ENCODE measurements at regions not wholly inside any gene's neighbourhood (a gene's known extent, or its start where the extent isn't known, plus 50 kb on each side); places are given as distances from the start of the nearest gene placed in this dataset.
"Not testable (repeated sequence)": the region's sequence is repeated elsewhere in the genome, so short reads cannot be mapped to it uniquely, and the experiment has no call there.

- Histone ChIP-seq H3K4me1 (ENCODE audit: insufficient read depth, low read length) (peaks cover 11% of the 10 kb centered on the region), H3K9ac (ENCODE audit: low read depth, low read length) (no peak overlapping the region; the same call in 1 of the 2 replicates), H3K9me3 (ENCODE audit: control insufficient read depth, insufficient read depth, low read length) (no peaks in the 10 kb centered on the region), H3K36me3 (ENCODE audit: insufficient read depth, low read length) (no peaks in the 10 kb centered on the region)
These were observed 51.1 kb upstream of the JADE1 start for GRCh38 chr4:128758314-128758922.

GRCh38 chr4:128757712-128758111 is 51.8 kb upstream of the JADE1 start:
- H3K9me3 ChIP-seq (ENCODE audit: control insufficient read depth, insufficient read depth, low read length), result no peaks in the 10 kb centered on the region
- H3K9ac ChIP-seq (ENCODE audit: low read depth, low read length), result no peak overlapping the region
- no peaks in the 10 kb centered on the region for H3K36me3 ChIP-seq (ENCODE audit: insufficient read depth, low read length)
- peaks cover 11% of the 10 kb centered on the region for H3K4me1 ChIP-seq (ENCODE audit: insufficient read depth, low read length)

- H3K4me1 ChIP-seq (ENCODE audit: insufficient read depth, low read length), result no peaks in the 10 kb centered on the region
- no peaks in the 10 kb centered on the region for H3K9me3 ChIP-seq (ENCODE audit: control insufficient read depth, insufficient read depth, low read length)
- no peaks in the 10 kb centered on the region for H3K36me3 ChIP-seq (ENCODE audit: insufficient read depth, low read length)
- no peak overlapping the region for H3K9ac ChIP-seq (ENCODE audit: low read depth, low read length)
These were observed 58.1 kb upstream of the JADE1 start for GRCh38 chr4:128751354-128751753.

- not testable (repeated sequence) for H3K9ac ChIP-seq (ENCODE audit: low read depth, low read length); H3K4me1 ChIP-seq (ENCODE audit: insufficient read depth, low read length); H3K9me3 ChIP-seq (ENCODE audit: control insufficient read depth, insufficient read depth, low read length); H3K36me3 ChIP-seq (ENCODE audit: insufficient read depth, low read length)
These were observed 67.8 kb upstream of the JADE1 start for GRCh38 chr4:128741748-128742147.

GRCh38 chr4:128737098-128737513 is 72.4 kb upstream of the JADE1 start:
- Histone ChIP-seq H3K4me1 (ENCODE audit: insufficient read depth, low read length) (peaks cover 13% of the 10 kb centered on the region; the same call in 1 of the 2 replicates), H3K9me3 (ENCODE audit: control insufficient read depth, insufficient read depth, low read length) (no peaks in the 10 kb centered on the region), H3K36me3 (ENCODE audit: insufficient read depth, low read length) (no peaks in the 10 kb centered on the region), H3K9ac (ENCODE audit: low read depth, low read length) (no peak overlapping the region)

- Histone ChIP-seq H3K4me1 (ENCODE audit: insufficient read depth, low read length) (peaks cover 13% of the 10 kb centered on the region; the same call in 1 of the 2 replicates), H3K9me3 (ENCODE audit: control insufficient read depth, insufficient read depth, low read length) (no peaks in the 10 kb centered on the region), H3K36me3 (ENCODE audit: insufficient read depth, low read length) (no peaks in the 10 kb centered on the region), H3K9ac (ENCODE audit: low read depth, low read length) (no peak overlapping the region)
These were observed 73.8 kb upstream of the JADE1 start for GRCh38 chr4:128735714-128736113.

- Histone ChIP-seq H3K9ac (ENCODE audit: low read depth, low read length) (no peak overlapping the region), H3K9me3 (ENCODE audit: control insufficient read depth, insufficient read depth, low read length) (no peaks in the 10 kb centered on the region)
These were observed 81.3 kb upstream of the JADE1 start for GRCh38 chr4:128728190-128728589.

GRCh38 chr4:128727658-128728057 is 81.8 kb upstream of the JADE1 start:
- H3K36me3 ChIP-seq (ENCODE audit: insufficient read depth, low read length), result no peaks in the 10 kb centered on the region
- peaks cover 26% of the 10 kb centered on the region for H3K4me1 ChIP-seq (ENCODE audit: insufficient read depth, low read length)
- no peak overlapping the region; the same call in 1 of the 2 replicates for H3K9ac ChIP-seq (ENCODE audit: low read depth, low read length)
- no peaks in the 10 kb centered on the region for H3K9me3 ChIP-seq (ENCODE audit: control insufficient read depth, insufficient read depth, low read length)

More at GRCh38 chr4:128728190-128728589, 81.3 kb upstream of the JADE1 start:
- Histone ChIP-seq H3K36me3 (ENCODE audit: insufficient read depth, low read length) (no peaks in the 10 kb centered on the region), H3K4me1 (ENCODE audit: insufficient read depth, low read length) (peaks cover 29% of the 10 kb centered on the region)

GRCh38 chr4:128725405-128726055 is 84.0 kb upstream of the JADE1 start:
- Histone ChIP-seq H3K9ac (ENCODE audit: low read depth, low read length) (no peak overlapping the region), H3K36me3 (ENCODE audit: insufficient read depth, low read length) (no peaks in the 10 kb centered on the region), H3K4me1 (ENCODE audit: insufficient read depth, low read length) (peaks cover 24% of the 10 kb centered on the region), H3K9me3 (ENCODE audit: control insufficient read depth, insufficient read depth, low read length) (no peaks in the 10 kb centered on the region)

- Histone ChIP-seq H3K9ac (ENCODE audit: low read depth, low read length) (no peak overlapping the region), H3K4me1 (ENCODE audit: insufficient read depth, low read length) (peaks cover 22% of the 10 kb centered on the region), H3K9me3 (ENCODE audit: control insufficient read depth, insufficient read depth, low read length) (no peaks in the 10 kb centered on the region), H3K36me3 (ENCODE audit: insufficient read depth, low read length) (no peaks in the 10 kb centered on the region)
These were observed 86.6 kb upstream of the JADE1 start for GRCh38 chr4:128722911-128723310.

GRCh38 chr4:128721896-128722295 is 87.6 kb upstream of the JADE1 start:
- Histone ChIP-seq H3K9ac (ENCODE audit: low read depth, low read length) (no peak overlapping the region), H3K4me1 (ENCODE audit: insufficient read depth, low read length) (peaks cover 16% of the 10 kb centered on the region), H3K36me3 (ENCODE audit: insufficient read depth, low read length) (no peaks in the 10 kb centered on the region), H3K9me3 (ENCODE audit: control insufficient read depth, insufficient read depth, low read length) (no peaks in the 10 kb centered on the region)

- peaks cover 7% of the 10 kb centered on the region for H3K4me1 ChIP-seq (ENCODE audit: insufficient read depth, low read length)
- H3K9me3 ChIP-seq (ENCODE audit: control insufficient read depth, insufficient read depth, low read length), result no peaks in the 10 kb centered on the region
- H3K9ac ChIP-seq (ENCODE audit: low read depth, low read length), result no peak overlapping the region
- H3K36me3 ChIP-seq (ENCODE audit: insufficient read depth, low read length), result no peaks in the 10 kb centered on the region
These were observed 89.2 kb upstream of the JADE1 start for GRCh38 chr4:128720270-128720669.

GRCh38 chr4:128718768-128719167 is 90.7 kb upstream of the JADE1 start:
- no peaks in the 10 kb centered on the region for H3K9me3 ChIP-seq (ENCODE audit: control insufficient read depth, insufficient read depth, low read length)
- H3K4me1 ChIP-seq (ENCODE audit: insufficient read depth, low read length), result peaks cover 3% of the 10 kb centered on the region; the same call in 1 of the 2 replicates
- no peaks in the 10 kb centered on the region for H3K36me3 ChIP-seq (ENCODE audit: insufficient read depth, low read length)
- no peak overlapping the region for H3K9ac ChIP-seq (ENCODE audit: low read depth, low read length)

- Histone ChIP-seq H3K9me3 (ENCODE audit: control insufficient read depth, insufficient read depth, low read length) (peaks cover 6% of the 10 kb centered on the region; the same call in 1 of the 2 replicates), H3K36me3 (ENCODE audit: insufficient read depth, low read length) (no peaks in the 10 kb centered on the region), H3K4me1 (ENCODE audit: insufficient read depth, low read length) (no peaks in the 10 kb centered on the region), H3K9ac (ENCODE audit: low read depth, low read length) (no peak overlapping the region)
These were observed 93.2 kb upstream of the JADE1 start for GRCh38 chr4:128716338-128716737.

- peaks cover 6% of the 10 kb centered on the region; the same call in 1 of the 2 replicates for H3K9me3 ChIP-seq (ENCODE audit: control insufficient read depth, insufficient read depth, low read length)
- H3K9ac ChIP-seq (ENCODE audit: low read depth, low read length), result no peak overlapping the region
- no peaks in the 10 kb centered on the region for H3K36me3 ChIP-seq (ENCODE audit: insufficient read depth, low read length)
- H3K4me1 ChIP-seq (ENCODE audit: insufficient read depth, low read length), result no peaks in the 10 kb centered on the region
These were observed 93.9 kb upstream of the JADE1 start for GRCh38 chr4:128715616-128716015.
